22Rv1 (cell line): ENCODE measurements at regions not wholly inside any gene's neighbourhood (a gene's known extent, or its start where the extent isn't known, plus 50 kb on each side); places are given as distances from the start of the nearest gene placed in this dataset.

Source experiments
- H3K27ac ChIP-seq: fragments of 450-650 bp; 2 replicates; pipeline ENCODE4 v1.5.1; 2017
- CTCF ChIP-seq: fragments of 450-650 bp; IDR thresholded peaks from 2 replicates; pipeline ENCODE4 v1.5.1; 2017; ENCODE audit warnings: mild to moderate bottlenecking
- ZFX ChIP-seq: fragments of 450-650 bp; IDR thresholded peaks from 2 replicates; pipeline ENCODE4 v1.6.1; 2017; ENCODE audit warnings: antibody characterized with exemption, borderline replicate concordance

- H3K27ac ChIP-seq = no peak overlapping the region
- TF ChIP-seq CTCF = no peak
- no peak for TF ChIP-seq ZFX
These were observed 186.2 kb upstream of the CDH4 start for GRCh38 chr20:61065853-61066252.

DNA sequence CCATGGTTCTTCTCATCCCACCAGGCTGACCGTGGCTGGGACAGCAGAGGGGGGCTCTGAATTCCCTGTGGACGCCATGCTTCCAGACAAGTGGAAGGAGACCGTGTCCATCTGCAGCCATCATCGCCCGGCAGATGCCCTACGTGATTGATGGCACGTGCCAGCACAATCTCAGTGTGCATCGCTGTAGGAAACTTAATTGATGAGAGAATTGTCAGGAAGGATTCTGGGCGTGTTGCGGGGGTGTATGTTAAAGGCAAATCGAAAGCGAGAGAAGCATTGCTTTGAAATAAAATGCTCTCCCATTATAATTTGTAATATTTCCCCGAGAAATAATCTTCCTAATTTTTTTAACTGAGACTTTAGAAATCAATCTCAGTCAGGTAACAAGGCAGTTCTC is 185.5 kb upstream of the CDH4 start:
- TF ChIP-seq CTCF (no peak), ZFX (no peak)

DNA sequence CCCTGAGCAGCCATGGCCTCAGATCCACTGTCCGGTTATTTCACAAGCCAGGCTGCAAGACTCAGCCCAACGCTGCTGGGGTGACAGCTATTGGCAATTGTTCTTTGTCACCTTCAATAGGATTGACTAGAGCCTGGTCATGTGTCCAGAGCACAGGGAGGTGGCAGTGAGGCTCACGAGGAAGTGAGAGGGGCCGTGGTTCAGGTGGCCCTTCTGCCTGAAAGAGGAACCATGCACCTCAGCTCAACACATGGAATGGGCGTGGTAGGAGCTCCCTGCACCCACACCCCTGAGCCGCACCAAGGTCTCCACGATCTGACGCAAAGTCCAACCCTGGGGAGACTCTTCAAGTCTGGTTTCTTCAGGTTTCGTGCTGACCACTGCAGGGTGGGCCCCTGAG is 184.8 kb upstream of the CDH4 start:
- TF ChIP-seq ZFX = no peak
- TF ChIP-seq CTCF = no peak
- H3K27ac ChIP-seq = no peak overlapping the region

More for the DNA sequence above, 185.5 kb upstream of the CDH4 start:
- no peak overlapping the region for H3K27ac ChIP-seq

GRCh38 chr20:61072398-61072797 is 179.7 kb upstream of the CDH4 start:
- TF ChIP-seq ZFX (no peak), CTCF (no peak)
- H3K27ac ChIP-seq = no peak overlapping the region

- TF ChIP-seq CTCF (no peak), ZFX (no peak)
- no peak overlapping the region for H3K27ac ChIP-seq
These were observed 178.7 kb upstream of the CDH4 start for GRCh38 chr20:61073376-61073775.

DNA sequence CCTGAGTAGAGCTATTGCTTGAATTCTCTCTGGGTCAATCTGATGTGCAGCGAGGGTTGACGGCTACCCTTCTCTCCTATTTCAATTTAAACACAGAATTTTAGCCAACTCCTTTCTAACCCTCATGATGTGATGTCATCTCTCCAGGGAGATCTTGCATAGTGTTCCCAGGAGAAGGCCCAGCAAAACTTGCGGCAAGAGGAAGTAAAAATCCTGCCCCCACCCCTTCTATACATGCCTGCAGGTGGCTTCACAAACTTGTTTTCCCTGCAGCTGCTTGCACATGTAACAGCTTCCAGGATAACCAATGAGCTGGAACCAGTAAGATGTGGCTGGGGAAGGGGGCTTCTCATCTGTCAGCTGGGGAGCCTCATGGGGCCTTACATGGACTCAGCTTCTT is 169.3 kb upstream of the CDH4 start:
- H3K27ac ChIP-seq = no peak overlapping the region
- TF ChIP-seq ZFX = no peak
- TF ChIP-seq CTCF = no peak

- no peak overlapping the region for H3K27ac ChIP-seq
- TF ChIP-seq ZFX = no peak
- TF ChIP-seq CTCF = no peak
These were observed 168.6 kb upstream of the CDH4 start for GRCh38 chr20:61083431-61083830.
